Esophagus muscularis mucosa (tissue), 4 donors: ENCODE measurements at regions not wholly inside any gene's neighbourhood (a gene's known extent, or its start where the extent isn't known, plus 50 kb on each side); places are given as distances from the start of the nearest gene placed in this dataset.

ENCODE experiments used
- DNase-seq: peaks from one replicate; pipeline ENCODE4 v3.0.0-alpha.2; 2017; ENCODE audit errors: extremely low spot score
- H3K27ac ChIP-seq, 4 donors: fragments of 200-600 bp; sonication (generic); replicated peaks in 1 of 4; 1 replicate in 3 of 4; 2 replicates in 1 of 4; pipeline ENCODE4 v1.5.1; 2016 to 2019; ENCODE audit warnings: mild to moderate bottlenecking in 1 of 4
- H3K27me3 ChIP-seq, 4 donors: fragments of 200-600 bp; sonication (generic); one replicate each; pipeline versions ENCODE4 v1.5.1 to v1.6.0; 2016 to 2019
- H3K36me3 ChIP-seq, 4 donors: fragments of 200-600 bp; sonication (generic); one replicate each; pipeline ENCODE4 v1.5.1; 2016 to 2019
- H3K4me1 ChIP-seq, 4 donors: fragments of 200-600 bp; sonication (generic); one replicate each; pipeline ENCODE4 v1.5.1; 2016 to 2019
- H3K4me3 ChIP-seq, 4 donors: fragments of 200-600 bp; sonication (generic); 1 replicate in 2 of 4; 2 replicates in 2 of 4; pipeline ENCODE4 v1.5.1; 2016 to 2019; ENCODE audit warnings: mild to moderate bottlenecking in 4 of 4, moderate library complexity in 1 of 4
- H3K9me3 ChIP-seq, 4 donors: fragments of 200-600 bp; sonication (generic); 1 replicate in 3 of 4; 2 replicates in 1 of 4; pipeline ENCODE4 v1.5.1; 2016 to 2019
- CTCF ChIP-seq, 3 experiments: fragments of 200-600 bp in 2 of 3; fragments of 450-650 bp in 1 of 3; sonication (generic) in 2 of 3; IDR thresholded peaks; one replicate each; pipeline ENCODE4 v1.5.1; 2017 to 2019; ENCODE audit warnings: antibody characterized with exemption in 3 of 3, mild to moderate bottlenecking in 2 of 3, moderate library complexity in 1 of 3
- EP300 ChIP-seq: sonication (generic); formaldehyde crosslinking; IDR thresholded peaks from one replicate; pipeline ENCODE4 v1.6.1; 2017; ENCODE audit warnings: antibody characterized with exemption
- POLR2A ChIP-seq: fragments of 450-650 bp; IDR thresholded peaks from one replicate; pipeline ENCODE4 v1.6.1; 2017; ENCODE audit warnings: antibody characterized with exemption, moderate library complexity, mild to moderate bottlenecking, low read depth
- POLR2AphosphoS5 ChIP-seq, 2 donors: sonication (generic); formaldehyde crosslinking; IDR thresholded peaks; one replicate each; pipeline ENCODE4 v1.6.1; 2017; ENCODE audit warnings: antibody characterized with exemption in 2 of 2
- WGBS: methylation state at CpG from one replicate; pipeline ENCODE4 v1.1.5; 2018; 5-methylcytosine and 5-hydroxymethylcytosine counted together
- intact Hi-C: fragments of 100-400 bp; cut with DNase I; formaldehyde crosslinking; loops from one replicate; pipeline ENCODE4 v1.15.1; 2023

- 64% methylated on average over 11 of the region's 11 CpGs for WGBS
- TF ChIP-seq POLR2A (no peak), EP300 (no peak), POLR2AphosphoS5 (IDR thresholded peaks at IDR 0.05) (no peak), CTCF (IDR thresholded peaks at IDR 0.05) (no peak)
- no peak for DNase-seq
- Histone ChIP-seq H3K27me3 (peaks cover 0 to 67% (median 0%) of the 10 kb centered on the region in 4 donors), H3K4me1 (no peaks in the 10 kb centered on the region), H3K36me3 (no peaks in the 10 kb centered on the region), H3K9me3 (no peaks in the 10 kb centered on the region), H3K4me3 (no peak overlapping the region), H3K27ac (no peak overlapping the region)
- intact Hi-C loops, result no loop called here
Measured at GRCh38 chr17:79331492-79331891, 256.9 kb downstream of the ENGASE start.

DNA sequence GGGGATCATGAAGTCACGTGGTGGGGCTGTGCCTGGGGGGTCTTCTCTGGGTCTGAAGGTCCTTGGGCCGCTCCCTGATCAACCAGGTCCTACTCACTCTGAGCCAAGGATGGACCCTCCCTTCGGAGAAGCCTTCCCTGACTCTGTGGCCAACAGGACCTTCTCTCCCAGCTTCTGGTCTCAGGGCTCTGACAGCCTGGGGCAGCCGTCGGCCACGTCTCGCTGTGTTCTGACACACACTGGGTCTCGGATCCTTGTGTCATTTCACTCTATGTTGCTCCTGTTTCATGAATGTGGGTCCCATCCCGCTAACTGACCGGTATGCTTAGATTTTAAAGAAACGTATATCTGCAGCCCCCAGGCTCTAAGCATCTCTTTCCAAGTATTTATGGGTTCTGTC is 256.1 kb downstream of the ENGASE start:
- intact Hi-C loops, result no loop called here
- H3K9me3 ChIP-seq, result no peaks in the 10 kb centered on the region
- TF ChIP-seq POLR2A, result no peak
- no peak for TF ChIP-seq EP300
- no peak for TF ChIP-seq CTCF (IDR thresholded peaks at IDR 0.05)
- no peak for TF ChIP-seq POLR2AphosphoS5 (IDR thresholded peaks at IDR 0.05)
- H3K27me3 ChIP-seq, result peaks cover 0 to 71% (median 0%) of the 10 kb centered on the region in 4 donors
- no peak overlapping the region for H3K4me3 ChIP-seq
- no peak overlapping the region for H3K27ac ChIP-seq
- no peaks in the 10 kb centered on the region for H3K4me1 ChIP-seq
- WGBS, result 79% methylated on average over 11 of the region's 11 CpGs
- no peaks in the 10 kb centered on the region for H3K36me3 ChIP-seq
- no peak for DNase-seq

DNA sequence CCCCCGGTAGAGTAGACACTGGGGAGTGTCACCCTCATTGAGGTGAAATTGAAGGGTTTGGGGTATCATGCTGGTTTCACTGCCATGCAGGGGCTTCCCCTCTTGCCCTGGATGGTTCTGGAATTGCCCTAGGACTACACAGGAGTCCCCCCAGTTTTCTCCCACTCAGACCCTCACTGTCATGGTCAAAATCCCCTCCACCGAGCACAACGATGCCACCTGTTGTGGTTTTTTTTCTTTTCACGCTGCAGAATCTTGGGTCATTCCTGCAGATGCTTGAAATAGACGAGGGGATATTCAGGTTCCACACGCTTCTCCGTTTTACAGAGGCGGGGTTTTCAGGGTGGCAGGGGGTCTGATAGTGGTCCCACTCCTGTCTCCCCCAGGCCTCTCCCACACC is 255.6 kb downstream of the ENGASE start:
- intact Hi-C loops, result no loop called here
- TF ChIP-seq POLR2AphosphoS5 (IDR thresholded peaks at IDR 0.05) (no peak), EP300 (no peak), POLR2A (no peak), CTCF (IDR thresholded peaks at IDR 0.05) (no peak)
- Histone ChIP-seq H3K36me3 (no peaks in the 10 kb centered on the region), H3K27ac (no peak overlapping the region), H3K4me1 (no peaks in the 10 kb centered on the region), H3K4me3 (no peak overlapping the region), H3K27me3 (peaks cover 0 to 71% (median 0%) of the 10 kb centered on the region in 4 donors), H3K9me3 (no peaks in the 10 kb centered on the region)
- 85% methylated on average over 8 of the region's 8 CpGs for WGBS
- no peak for DNase-seq

DNA sequence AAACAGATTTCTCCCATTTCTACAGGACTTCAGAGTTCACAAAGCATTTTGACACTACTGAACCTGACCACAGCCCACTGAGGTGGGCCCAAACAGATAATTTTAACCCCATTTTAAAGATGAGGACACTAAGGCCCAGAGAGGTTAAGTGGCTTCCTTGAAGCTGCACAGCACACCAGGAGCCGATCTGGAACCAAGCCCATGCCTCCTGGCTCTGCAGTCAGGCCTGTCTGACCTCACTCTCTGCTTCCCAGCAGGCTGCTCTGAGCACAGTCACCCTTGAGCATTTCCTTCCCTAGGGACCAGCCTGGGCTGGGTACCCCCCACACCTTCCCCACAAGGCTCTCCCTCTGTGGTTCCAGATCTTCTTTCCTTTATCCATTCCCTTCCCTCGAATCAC is 252.2 kb downstream of the ENGASE start:
- no peak for DNase-seq
- intact Hi-C loops, result no loop called here
- H3K4me1 ChIP-seq, result no peaks in the 10 kb centered on the region
- no peaks in the 10 kb centered on the region for H3K36me3 ChIP-seq
- TF ChIP-seq EP300 (no peak), POLR2A (no peak), POLR2AphosphoS5 (IDR thresholded peaks at IDR 0.05) (no peak), CTCF (IDR thresholded peaks at IDR 0.05) (no peak)
- WGBS, result 78% methylated on average over 2 of the region's 2 CpGs
- peaks cover 0 to 71% (median 0%) of the 10 kb centered on the region in 4 donors for H3K27me3 ChIP-seq
- H3K9me3 ChIP-seq, result no peaks in the 10 kb centered on the region
- H3K27ac ChIP-seq, result no peak overlapping the region
- no peak overlapping the region for H3K4me3 ChIP-seq

DNA sequence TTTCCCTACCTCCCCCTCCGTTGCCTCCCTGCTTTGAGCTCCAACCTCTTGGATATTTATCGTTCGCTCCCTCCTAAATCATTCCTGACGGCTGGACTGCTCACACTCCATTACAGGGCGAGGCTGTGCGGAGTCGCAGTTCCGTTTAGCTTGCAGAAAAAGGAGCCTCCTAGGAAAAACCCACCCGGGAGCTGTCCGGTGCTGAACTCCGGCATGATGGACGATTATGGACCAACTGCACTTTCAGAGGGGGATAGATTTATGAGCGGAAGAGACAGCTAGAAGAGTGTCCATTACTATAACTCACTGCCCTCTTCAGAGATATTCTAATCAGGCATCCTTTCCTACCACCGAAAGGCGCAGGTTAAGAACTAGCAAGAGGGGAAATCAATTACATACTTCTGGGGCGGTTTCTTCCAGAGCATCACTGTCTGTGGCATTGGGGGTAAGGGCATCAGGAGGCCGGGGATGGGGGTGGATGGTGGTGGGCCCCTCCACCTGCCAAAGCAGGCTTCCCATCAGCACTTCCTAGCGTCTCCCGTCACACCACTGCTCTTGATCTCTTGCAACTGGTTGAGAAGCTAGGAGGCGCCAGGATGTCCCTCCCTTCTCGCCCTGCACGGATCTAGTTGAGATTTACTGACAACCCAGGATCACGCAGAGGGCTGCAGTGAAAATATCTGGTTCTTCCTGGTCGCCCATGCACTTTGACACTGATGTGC is 251.2 kb downstream of the ENGASE start:
- intact Hi-C loops, result no loop called here
- WGBS, result 28% methylated on average over 21 of the region's 24 CpGs
- no peaks in the 10 kb centered on the region for H3K36me3 ChIP-seq
- H3K4me3 ChIP-seq, result no peak overlapping the region
- H3K9me3 ChIP-seq, result no peaks in the 10 kb centered on the region
- peaks cover 0 to 65% (median 0%) of the 10 kb centered on the region in 4 donors for H3K27me3 ChIP-seq
- H3K27ac ChIP-seq, result no peak overlapping the region
- no peak for DNase-seq
- no peaks in the 10 kb centered on the region for H3K4me1 ChIP-seq
- TF ChIP-seq CTCF (IDR thresholded peaks at IDR 0.05) (no peak), POLR2A (no peak), POLR2AphosphoS5 (IDR thresholded peaks at IDR 0.05) (no peak), EP300 (no peak)
